Tibial artery (tissue), 4 donors: ENCODE measurements at regions not wholly inside any gene's neighbourhood (a gene's known extent, or its start where the extent isn't known, plus 50 kb on each side); places are given as distances from the start of the nearest gene placed in this dataset.

ENCODE experiments used
- DNase-seq, 2 donors: peaks; one replicate each; pipeline ENCODE4 v3.0.0-alpha.2; 2019
- H3K27ac ChIP-seq, 2 donors: fragments of 200-600 bp; sonication (generic) in 1 of 2; 1 replicate in 1 of 2; 2 replicates in 1 of 2; pipeline ENCODE4 v1.5.1; 2018 to 2019; ENCODE audit warnings: mild to moderate bottlenecking in 1 of 2
- H3K27me3 ChIP-seq, 2 donors: fragments of 200-600 bp; sonication (generic) in 1 of 2; one replicate each; pipeline versions ENCODE4 v1.5.1 to v1.6.0; 2016 to 2019
- H3K36me3 ChIP-seq, 3 donors: fragments of 200-600 bp; sonication (generic) in 2 of 3; one replicate each; pipeline ENCODE4 v1.5.1; 2016 to 2019; ENCODE audit warnings: mild to moderate bottlenecking in 2 of 3
- H3K4me1 ChIP-seq, 4 donors: fragments of 200-600 bp; sonication (generic) in 2 of 4; 1 replicate in 3 of 4; 2 replicates in 1 of 4; pipeline ENCODE4 v1.5.1; 2016 to 2019
- H3K4me3 ChIP-seq, 2 donors: fragments of 200-600 bp; sonication (generic) in 1 of 2; 1 replicate in 1 of 2; 2 replicates in 1 of 2; pipeline ENCODE4 v1.5.1; 2018 to 2019; ENCODE audit warnings: mild to moderate bottlenecking in 2 of 2
- H3K9me3 ChIP-seq, 3 donors: fragments of 200-600 bp; sonication (generic) in 1 of 3; one replicate each; pipeline ENCODE4 v1.5.1; 2016 to 2019
- CTCF ChIP-seq, 2 experiments: fragments of 200-600 bp in 1 of 2; fragments of 450-650 bp in 1 of 2; IDR thresholded peaks; one replicate each; pipeline ENCODE4 v1.5.1; 2017 to 2019; ENCODE audit warnings: antibody characterized with exemption in 2 of 2, mild to moderate bottlenecking in 1 of 2, moderate library complexity in 1 of 2
- intact Hi-C: fragments of 100-400 bp; cut with DNase I; formaldehyde crosslinking; loops from one replicate; pipeline ENCODE4 v1.15.0; 2023; ENCODE audit warnings: low total_unique reads

GRCh38 chr1:221839321-221839720, 97.4 kb upstream of the DUSP10 start:
- Histone ChIP-seq H3K27ac (peak overlapping the region; percentile 16 to 33), H3K4me3 (no peak overlapping the region), H3K4me1 (peaks cover 0 to 17% (median 3%) of the 10 kb centered on the region in 4 donors), H3K9me3 (no peaks in the 10 kb centered on the region), H3K27me3 (no peaks in the 10 kb centered on the region), H3K36me3 (no peaks in the 10 kb centered on the region)
- intact Hi-C loops, result no loop called here
- TF ChIP-seq CTCF (IDR thresholded peaks at IDR 0.05), result no peak
- no peak for DNase-seq

GRCh38 chr1:221837896-221838295, 96.0 kb upstream of the DUSP10 start:
- DNase-seq, result no peak
- H3K9me3 ChIP-seq, result no peaks in the 10 kb centered on the region
- no peak overlapping the region for H3K27ac ChIP-seq
- H3K36me3 ChIP-seq, result no peaks in the 10 kb centered on the region
- TF ChIP-seq CTCF (IDR thresholded peaks at IDR 0.05), result no peak
- no peak overlapping the region for H3K4me3 ChIP-seq
- intact Hi-C loops, result no loop called here
- peaks cover 0 to 17% (median 3%) of the 10 kb centered on the region in 4 donors for H3K4me1 ChIP-seq
- H3K27me3 ChIP-seq, result no peaks in the 10 kb centered on the region

- intact Hi-C loops, result no loop called here
- H3K27ac ChIP-seq, result no peak overlapping the region
- H3K4me3 ChIP-seq, result no peak overlapping the region
- H3K9me3 ChIP-seq, result no peaks in the 10 kb centered on the region
- H3K4me1 ChIP-seq, result peaks cover 0 to 6% (median 3%) of the 10 kb centered on the region in 4 donors
- H3K36me3 ChIP-seq, result no peaks in the 10 kb centered on the region
- H3K27me3 ChIP-seq, result no peaks in the 10 kb centered on the region
- DNase-seq, result no peak
- TF ChIP-seq CTCF (IDR thresholded peaks at IDR 0.05), result no peak
These were observed 93.0 kb upstream of the DUSP10 start for GRCh38 chr1:221834698-221835513.

GRCh38 chr1:221832617-221833016, 90.7 kb upstream of the DUSP10 start:
- Histone ChIP-seq H3K9me3 (no peaks in the 10 kb centered on the region), H3K27ac (no peak overlapping the region), H3K27me3 (no peaks in the 10 kb centered on the region), H3K4me1 (no peaks in the 10 kb centered on the region), H3K36me3 (no peaks in the 10 kb centered on the region), H3K4me3 (no peak overlapping the region)
- TF ChIP-seq CTCF (IDR thresholded peaks at IDR 0.05), result no peak
- intact Hi-C loops, result no loop called here
- no peak for DNase-seq

GRCh38 chr1:221832151-221832550, 90.3 kb upstream of the DUSP10 start:
- Histone ChIP-seq H3K36me3 (no peaks in the 10 kb centered on the region), H3K27me3 (no peaks in the 10 kb centered on the region), H3K27ac (no peak overlapping the region), H3K4me3 (no peak overlapping the region), H3K4me1 (no peaks in the 10 kb centered on the region), H3K9me3 (no peaks in the 10 kb centered on the region)
- intact Hi-C loops, result no loop called here
- no peak for TF ChIP-seq CTCF (IDR thresholded peaks at IDR 0.05)
- no peak for DNase-seq
